ENCODE measurements at regions not wholly inside any gene's neighbourhood (a gene's known extent, or its start where the extent isn't known, plus 50 kb on each side); places are given as distances from the start of the nearest gene placed in this dataset.

- ChIA-PET CTCF (no interaction called here), POLR2A (no interaction called here)
Observed at GRCh38 chr14:26032348-26032747, 565.5 kb downstream of the NOVA1 start.

DNA sequence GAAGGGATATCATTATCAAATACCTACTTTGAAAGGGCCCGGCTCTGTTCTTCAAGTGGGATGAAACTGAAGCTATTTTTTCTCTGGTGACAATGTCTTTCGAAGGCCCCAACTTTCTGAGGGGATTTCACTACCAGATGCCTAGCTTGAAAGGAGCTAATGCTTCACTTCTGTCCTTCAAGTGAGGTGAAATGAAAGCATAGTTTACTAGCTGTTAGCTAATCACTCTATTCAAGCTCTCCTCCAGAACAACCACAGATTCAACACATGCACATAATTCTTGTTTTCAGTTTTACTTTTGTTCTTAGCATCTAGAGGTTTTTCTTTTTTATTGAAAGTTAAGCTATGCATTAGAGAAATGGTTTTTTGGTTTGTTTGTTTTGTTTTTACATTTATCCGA lies 571.4 kb downstream of the NOVA1 start:
- DNase-seq (ENCODE audit: extremely low spot score): no peak
- no peak for TF ChIP-seq CTCF (IDR thresholded peaks at IDR 0.05; ENCODE audit: control extremely low read depth, extremely low read depth, low read depth, missing control alignments)
- ChIA-PET CTCF (no interaction called here), POLR2A (no interaction called here)

More at GRCh38 chr14:26032348-26032747, 565.5 kb downstream of the NOVA1 start:
- TF ChIP-seq CTCF (IDR thresholded peaks at IDR 0.05; ENCODE audit: control extremely low read depth, extremely low read depth, low read depth, missing control alignments): no peak
- DNase-seq (ENCODE audit: extremely low spot score): no peak

DNA sequence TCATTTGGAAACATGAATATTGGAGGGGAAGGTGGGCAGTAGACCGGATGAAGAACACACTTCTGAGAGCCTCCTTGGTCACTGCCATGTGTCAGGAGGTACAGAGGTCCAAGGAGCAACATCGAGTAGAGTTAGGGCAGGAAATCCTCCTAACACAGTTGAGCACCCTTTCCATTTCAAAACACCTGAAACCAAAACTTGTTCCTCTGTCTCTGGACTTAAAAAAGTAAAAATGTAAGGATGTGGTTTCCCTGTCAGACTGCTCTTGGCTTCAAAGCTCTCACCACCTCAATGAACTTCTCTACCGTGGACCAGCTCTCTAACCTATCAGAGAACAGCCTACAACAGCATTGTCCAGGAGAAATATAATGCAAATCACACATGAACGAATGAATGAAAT lies 573.9 kb downstream of the NOVA1 start:
- no peak for DNase-seq (ENCODE audit: extremely low spot score)
- TF ChIP-seq CTCF (IDR thresholded peaks at IDR 0.05; ENCODE audit: control extremely low read depth, extremely low read depth, low read depth, missing control alignments): no peak
- CTCF ChIA-PET: no interaction called here
- POLR2A ChIA-PET: no interaction called here

GRCh38 chr14:26021759-26022158 lies 576.1 kb downstream of the NOVA1 start:
- ChIA-PET POLR2A (no interaction called here), CTCF (no interaction called here)
- TF ChIP-seq CTCF (IDR thresholded peaks at IDR 0.05; ENCODE audit: control extremely low read depth, extremely low read depth, low read depth, missing control alignments): no peak
- DNase-seq (ENCODE audit: extremely low spot score): no peak

GRCh38 chr14:26017270-26017669 lies 580.6 kb downstream of the NOVA1 start:
- CTCF ChIA-PET: no interaction called here
- POLR2A ChIA-PET: no interaction called here
- no peak for TF ChIP-seq CTCF (IDR thresholded peaks at IDR 0.05; ENCODE audit: control extremely low read depth, extremely low read depth, low read depth, missing control alignments)
- no peak for DNase-seq (ENCODE audit: extremely low spot score)

GRCh38 chr14:26008290-26008689 lies 589.5 kb downstream of the NOVA1 start:
- POLR2A ChIA-PET: no interaction called here
- DNase-seq (ENCODE audit: extremely low spot score): no peak
- CTCF ChIA-PET: no interaction called here
- TF ChIP-seq CTCF (IDR thresholded peaks at IDR 0.05; ENCODE audit: control extremely low read depth, extremely low read depth, low read depth, missing control alignments): no peak

DNA sequence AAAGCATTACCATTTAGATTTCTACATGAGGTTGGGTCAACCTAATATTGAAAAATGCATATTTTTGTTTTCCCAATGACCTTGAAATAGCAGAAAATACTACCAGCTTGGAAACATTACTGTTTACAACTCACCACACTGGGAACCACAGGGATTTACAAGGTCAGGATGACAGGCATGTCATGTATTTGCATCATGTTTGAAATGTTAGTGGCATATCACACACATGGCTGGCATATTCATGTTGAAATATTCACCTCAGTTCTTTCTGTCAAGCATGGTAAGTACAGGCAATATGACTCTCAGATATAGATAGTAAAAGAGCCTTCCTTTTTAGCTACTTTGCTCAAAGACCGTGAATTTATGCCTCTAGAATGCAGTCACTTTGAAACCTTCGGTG lies 593.5 kb downstream of the NOVA1 start:
- ChIA-PET CTCF (no interaction called here), POLR2A (no interaction called here)
- no peak for DNase-seq (ENCODE audit: extremely low spot score)
- no peak for TF ChIP-seq CTCF (IDR thresholded peaks at IDR 0.05; ENCODE audit: control extremely low read depth, extremely low read depth, low read depth, missing control alignments)
